NCI-H69 (cell line): ENCODE measurements at regions not wholly inside any gene's neighbourhood (a gene's known extent, or its start where the extent isn't known, plus 50 kb on each side); places are given as distances from the start of the nearest gene placed in this dataset.
"Not testable (repeated sequence)": the region's sequence is repeated elsewhere in the genome, so short reads cannot be mapped to it uniquely, and the experiment has no call there.

Source experiments
- DNase-seq: peaks from one replicate; lab custom pipeline; 2025; lab: John Stamatoyannopoulos, UW

GRCh38 chr14:71563492-71564153 is 368.6 kb upstream of the RGS6 start:
- no peak for DNase-seq

GRCh38 chr14:71566276-71566675 is 366.0 kb upstream of the RGS6 start:
- no peak for DNase-seq

- DNase-seq = not testable (repeated sequence)
These were observed 364.6 kb upstream of the RGS6 start for GRCh38 chr14:71567499-71568133.

GRCh38 chr14:71574976-71575375 is 357.3 kb upstream of the RGS6 start:
- no peak for DNase-seq

- DNase-seq = no peak
These were observed 355.8 kb upstream of the RGS6 start for GRCh38 chr14:71576472-71576871.

- no peak for DNase-seq
These were observed 352.9 kb upstream of the RGS6 start for GRCh38 chr14:71579331-71579730.

GRCh38 chr14:71582705-71583104 is 349.5 kb upstream of the RGS6 start:
- DNase-seq = no peak

- no peak for DNase-seq
These were observed 349.0 kb upstream of the RGS6 start for GRCh38 chr14:71583194-71583593.

- DNase-seq = peak; percentile 57
These were observed 348.5 kb upstream of the RGS6 start for GRCh38 chr14:71583705-71584104.

GRCh38 chr14:71585361-71585760 is 346.9 kb upstream of the RGS6 start:
- DNase-seq = no peak

GRCh38 chr14:71586131-71586897 is 345.9 kb upstream of the RGS6 start:
- peak; percentile 91 for DNase-seq

- DNase-seq = no peak
These were observed 344.2 kb upstream of the RGS6 start for GRCh38 chr14:71588028-71588427.

GRCh38 chr14:71588576-71589215 is 343.5 kb upstream of the RGS6 start:
- DNase-seq = no peak

- DNase-seq = no peak
These were observed 342.6 kb upstream of the RGS6 start for GRCh38 chr14:71589609-71590008.

GRCh38 chr14:71590131-71590530 is 342.1 kb upstream of the RGS6 start:
- DNase-seq = no peak

GRCh38 chr14:71591231-71591630 is 341.0 kb upstream of the RGS6 start:
- DNase-seq = no peak

- DNase-seq = peak; percentile 66
These were observed 340.3 kb upstream of the RGS6 start for GRCh38 chr14:71591929-71592328.

GRCh38 chr14:71592361-71592760 is 339.9 kb upstream of the RGS6 start:
- DNase-seq = peak; percentile 30

GRCh38 chr14:71593966-71594365 is 338.3 kb upstream of the RGS6 start:
- no peak for DNase-seq

- peak; percentile 17 for DNase-seq
These were observed 337.4 kb upstream of the RGS6 start for GRCh38 chr14:71594821-71595220.

- peak; percentile 30 for DNase-seq
These were observed 336.8 kb upstream of the RGS6 start for GRCh38 chr14:71595441-71595840.

GRCh38 chr14:71597287-71597920 is 334.8 kb upstream of the RGS6 start:
- no peak for DNase-seq
